Lung microvascular endothelial cell (primary cell): ENCODE measurements at regions not wholly inside any gene's neighbourhood (a gene's known extent, or its start where the extent isn't known, plus 50 kb on each side); places are given as distances from the start of the nearest gene placed in this dataset.

ENCODE experiments used
- DNase-seq, 2 donors: peaks; one replicate each; pipeline versions ENCODE4 v3.0.0 to v3.0.0-alpha.2; 2010; ENCODE audit warnings: low read depth in 2 of 2

DNA sequence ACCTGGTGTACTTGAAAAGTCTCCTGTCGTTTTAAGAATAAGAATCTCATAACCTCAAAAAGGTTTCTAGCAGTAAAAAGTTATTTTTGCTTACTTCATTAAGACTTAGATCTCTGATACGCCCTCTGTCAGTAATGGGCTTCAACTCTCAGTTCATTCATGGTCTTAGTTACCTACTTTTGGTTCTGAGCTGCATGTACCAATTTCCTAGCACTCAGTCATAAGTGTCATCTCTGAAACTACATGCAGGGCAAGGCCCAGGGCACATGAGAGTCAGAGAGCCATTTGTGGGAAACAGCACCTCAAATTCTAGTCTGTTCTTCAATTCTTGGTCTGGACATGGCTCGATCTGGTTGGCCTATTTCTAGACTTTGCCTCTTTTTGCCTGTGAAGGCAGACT is 838.4 kb downstream of the FAM181B start:
- no peak for DNase-seq

DNA sequence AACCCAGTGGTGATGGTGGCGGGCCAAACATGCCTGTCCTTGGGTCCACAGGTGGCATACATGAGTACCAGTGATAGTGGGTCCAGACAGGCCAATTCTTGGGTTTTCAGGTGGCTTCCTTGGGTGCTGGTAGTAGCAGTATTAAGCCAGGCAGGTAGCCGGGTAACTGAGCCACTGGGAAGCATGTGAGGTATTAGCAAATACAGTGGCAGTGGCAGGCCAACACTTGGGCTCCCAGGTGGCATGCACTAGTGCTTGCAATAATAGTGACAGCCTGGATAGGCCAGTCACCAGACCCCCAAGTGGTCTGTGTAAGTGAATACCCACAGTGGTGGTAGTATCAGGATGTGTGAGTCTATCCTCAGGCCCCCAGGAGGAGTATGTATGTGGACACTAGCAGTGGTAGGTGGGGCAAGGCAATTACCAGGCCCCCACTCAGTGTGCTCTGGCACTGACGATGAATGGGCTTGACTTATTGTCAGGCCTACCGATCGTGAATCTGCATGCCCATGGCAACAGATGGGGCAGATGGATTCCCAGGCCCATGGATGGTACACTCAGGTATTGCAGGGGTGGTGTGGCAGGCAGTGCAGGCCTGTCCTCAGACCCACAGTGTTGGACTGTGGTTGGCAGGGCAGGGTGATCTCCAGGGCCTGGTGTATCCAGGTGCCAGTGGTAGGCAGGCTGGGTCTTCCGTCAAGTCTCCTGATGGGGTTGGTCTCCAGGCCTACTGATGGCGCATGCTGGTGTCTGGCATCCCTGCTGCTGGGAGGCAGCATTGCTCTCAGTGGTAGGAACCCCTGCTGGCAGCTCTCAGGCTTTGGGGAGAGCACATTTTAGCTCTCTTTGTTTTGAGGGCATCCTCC is 840.7 kb downstream of the FAM181B start:
- no peak for DNase-seq

DNA sequence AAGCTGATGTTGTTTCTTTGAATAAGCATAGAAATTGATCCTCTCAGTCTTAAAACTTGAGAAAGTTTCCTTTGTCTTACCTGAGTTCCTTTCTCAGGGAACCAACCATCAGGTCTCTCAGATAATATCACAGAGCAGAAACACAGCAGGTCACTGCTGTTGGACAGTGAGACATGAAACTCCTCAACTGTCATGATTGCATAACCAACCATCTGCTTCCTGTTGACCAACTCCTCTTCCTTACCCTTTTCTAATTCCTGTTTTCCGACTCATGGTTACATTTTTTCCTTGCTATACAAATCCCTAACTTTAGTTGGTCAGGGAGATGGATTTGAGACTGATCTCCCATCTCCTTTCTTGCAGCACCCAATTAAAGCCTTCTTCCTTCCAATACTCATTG is 845.3 kb downstream of the FAM181B start:
- DNase-seq: no peak

DNA sequence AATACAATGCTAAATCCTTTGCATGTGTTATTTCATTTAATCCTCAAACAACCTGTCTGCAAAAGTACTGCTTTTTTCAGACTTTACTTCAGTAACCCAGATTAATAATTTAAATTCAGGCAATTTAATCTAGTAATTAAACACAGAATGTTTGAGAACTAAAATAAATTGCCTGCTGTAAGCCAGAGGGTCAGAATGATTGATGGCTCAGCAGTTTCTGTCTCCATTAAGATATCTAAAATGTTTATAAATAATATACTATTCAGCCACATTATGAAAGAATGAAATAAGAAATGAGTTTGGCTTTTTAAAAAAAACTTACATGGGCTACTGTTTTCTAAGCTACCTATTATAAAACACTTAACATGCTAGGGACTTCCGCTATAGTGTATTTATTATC is 846.0 kb downstream of the FAM181B start:
- DNase-seq: no peak

DNA sequence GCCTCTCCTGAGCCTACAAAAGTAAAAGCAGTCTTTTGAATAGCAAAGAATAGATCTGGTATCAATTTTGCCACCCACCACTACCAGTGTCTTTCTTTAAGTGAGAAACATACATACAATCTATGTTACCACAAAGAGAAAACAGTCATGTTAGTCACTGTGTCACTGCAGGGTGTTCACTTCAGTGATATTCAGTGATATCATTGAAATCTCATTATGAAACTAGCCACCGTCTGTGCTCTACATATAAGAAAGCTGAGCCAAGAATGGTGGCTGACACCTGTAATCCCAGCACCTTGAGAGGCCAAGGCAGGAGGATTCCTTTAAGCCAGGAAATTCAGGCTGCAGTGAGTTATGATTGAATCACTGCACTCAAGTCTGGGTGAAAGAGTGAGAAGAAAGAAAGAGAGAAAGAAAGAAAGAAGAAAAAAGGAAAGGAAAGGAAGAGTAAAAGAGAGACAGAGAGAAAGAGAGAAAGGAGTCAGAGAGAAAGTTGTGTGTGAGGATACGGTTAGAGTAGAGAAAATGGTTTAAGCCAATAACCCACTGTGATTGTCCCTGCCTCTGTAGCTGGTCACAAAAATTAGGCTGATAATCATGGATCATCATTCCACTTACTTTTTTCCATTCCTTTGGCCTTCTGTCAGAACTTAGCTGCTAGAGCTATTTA is 847.1 kb downstream of the FAM181B start:
- DNase-seq: no peak

DNA sequence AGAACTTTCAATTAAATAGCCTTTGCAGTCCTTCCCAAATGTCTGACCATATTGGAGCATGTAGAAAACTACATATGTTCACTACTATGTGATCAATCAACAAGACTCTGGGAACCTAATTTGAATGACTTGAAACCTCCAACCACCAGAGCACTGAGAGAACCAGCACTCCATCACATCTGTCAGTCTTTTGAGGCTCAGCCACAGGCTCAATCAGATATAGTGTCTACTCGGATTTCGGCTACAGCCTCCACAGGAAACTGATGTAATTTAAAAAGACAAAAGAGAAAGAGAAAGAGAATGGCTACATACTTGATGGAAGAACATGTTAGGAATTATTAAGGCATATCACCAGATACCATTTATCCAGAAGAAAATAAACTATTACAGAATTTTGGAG is 859.0 kb downstream of the FAM181B start:
- DNase-seq: no peak

DNA sequence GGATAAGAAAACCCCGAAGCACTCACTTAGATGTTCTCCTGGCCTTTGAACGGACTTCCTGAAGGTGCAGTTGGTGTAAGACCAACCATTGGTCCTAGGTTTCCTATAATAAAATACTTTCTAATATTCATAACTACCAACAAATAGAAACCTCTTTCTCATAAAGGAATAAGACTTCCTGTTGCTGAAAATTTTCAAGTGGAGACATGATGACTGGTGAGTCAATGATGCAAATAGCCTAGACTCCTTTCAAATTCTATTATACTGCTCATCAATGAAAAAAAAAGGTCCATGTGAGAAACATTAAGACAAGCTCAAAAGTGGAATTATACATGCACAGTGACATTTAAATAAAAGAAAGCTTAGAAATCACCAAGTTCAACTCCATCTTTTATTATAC is 862.8 kb downstream of the FAM181B start:
- DNase-seq: no peak

DNA sequence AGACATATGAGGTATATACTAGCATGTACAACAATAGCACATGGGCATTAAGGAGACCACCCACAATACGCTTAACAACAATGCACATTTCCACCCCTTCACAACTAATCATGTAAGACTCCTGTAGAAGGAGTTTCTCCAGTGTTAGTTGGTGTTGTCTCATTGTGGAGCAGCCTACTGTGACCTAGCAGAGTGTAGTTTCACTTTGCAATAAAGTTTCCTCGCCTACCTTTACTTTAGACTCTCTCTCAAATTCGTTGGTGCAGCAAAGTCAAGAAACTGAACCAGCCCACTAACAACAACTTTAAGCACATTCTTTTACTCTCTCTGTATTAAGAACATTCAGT is 863.6 kb downstream of the FAM181B start:
- DNase-seq: no peak

DNA sequence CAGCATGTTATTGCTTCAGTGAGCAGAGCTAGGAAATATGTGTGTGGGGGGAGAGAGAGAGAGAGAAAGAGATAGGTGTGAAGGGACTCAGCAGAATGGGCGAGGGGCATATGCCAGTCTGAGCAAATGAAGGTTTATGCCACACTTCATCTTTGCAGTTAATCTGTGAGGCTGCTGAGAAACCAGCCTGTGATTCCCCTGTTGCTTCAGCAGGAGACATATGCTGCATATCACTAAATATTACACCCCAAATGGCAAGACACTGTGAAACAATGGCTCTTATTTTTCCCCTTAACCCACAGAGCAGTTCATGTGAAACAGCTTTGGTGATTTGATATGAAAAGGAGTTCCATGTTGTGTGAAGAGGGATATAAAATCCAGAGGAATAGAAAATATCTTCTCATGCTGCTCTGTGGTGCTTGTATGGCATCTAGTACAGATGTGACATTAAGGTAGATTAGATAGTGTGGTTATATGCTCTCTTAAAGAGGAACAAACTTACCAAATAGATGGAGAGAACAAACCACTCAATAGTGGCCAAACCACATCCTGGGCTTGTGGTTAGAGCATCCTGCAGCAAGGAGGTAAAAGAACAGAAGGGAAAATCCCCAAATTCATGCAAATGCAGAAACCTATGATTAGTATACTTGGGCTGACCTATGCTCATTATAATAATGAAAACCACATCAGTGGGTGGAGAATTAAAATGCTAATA is 864.2 kb downstream of the FAM181B start:
- no peak for DNase-seq

DNA sequence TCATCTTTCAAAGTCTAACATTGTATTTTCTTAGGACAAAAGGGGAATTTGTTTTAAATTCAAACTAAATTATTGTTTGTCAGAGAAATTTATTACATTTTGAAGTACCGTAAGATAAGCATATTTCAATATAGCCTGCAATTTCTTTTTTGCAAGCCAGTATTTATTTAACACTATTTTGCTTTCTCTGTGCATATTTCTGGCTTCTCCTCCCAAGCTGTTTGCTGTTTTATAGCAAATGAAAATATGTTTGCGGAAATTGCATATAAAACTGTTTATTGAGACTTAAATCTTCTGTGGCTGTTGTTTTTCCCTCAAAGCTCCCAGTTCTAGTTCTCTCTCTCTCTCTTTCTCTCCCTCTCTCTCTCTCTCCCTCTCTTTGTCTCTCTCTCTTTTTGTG is 866.8 kb downstream of the FAM181B start:
- no peak for DNase-seq

DNA sequence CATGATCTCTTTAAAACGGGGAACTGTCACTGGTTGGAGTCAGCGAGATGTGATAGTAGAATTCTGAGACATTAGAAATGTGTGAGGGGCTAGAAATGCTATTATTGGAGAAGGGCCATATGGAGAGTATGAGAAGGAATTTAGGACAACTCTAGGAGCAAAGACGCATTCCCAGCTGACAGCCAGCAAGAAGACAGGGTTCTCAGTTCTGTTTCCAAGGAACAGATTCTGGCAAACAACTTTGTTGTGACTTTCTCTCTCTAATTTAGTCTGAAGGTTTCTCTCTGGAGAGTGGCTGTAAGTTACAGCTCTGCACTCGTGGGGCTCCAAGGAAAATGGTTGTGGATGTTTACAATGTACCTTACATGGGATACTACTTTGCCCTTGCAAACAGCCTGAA is 876.3 kb downstream of the FAM181B start:
- DNase-seq: no peak

DNA sequence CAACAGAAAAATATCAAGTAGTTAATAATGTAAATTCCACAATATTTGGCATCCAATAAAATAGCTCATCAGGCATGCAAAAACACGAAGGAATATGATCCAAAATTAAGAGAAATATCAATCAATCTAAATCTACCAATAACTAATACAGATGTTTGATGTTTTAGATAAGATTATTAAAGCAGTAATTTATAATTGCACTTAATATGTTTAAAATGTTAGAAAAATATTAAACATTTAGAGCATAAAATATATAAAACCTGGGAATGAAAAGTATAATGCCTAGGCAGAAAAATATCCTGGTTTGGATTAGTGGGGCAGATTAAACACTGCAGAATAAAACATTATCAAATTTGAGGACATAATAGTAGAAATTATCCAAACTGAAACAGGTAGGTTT is 879.9 kb downstream of the FAM181B start:
- no peak for DNase-seq

DNA sequence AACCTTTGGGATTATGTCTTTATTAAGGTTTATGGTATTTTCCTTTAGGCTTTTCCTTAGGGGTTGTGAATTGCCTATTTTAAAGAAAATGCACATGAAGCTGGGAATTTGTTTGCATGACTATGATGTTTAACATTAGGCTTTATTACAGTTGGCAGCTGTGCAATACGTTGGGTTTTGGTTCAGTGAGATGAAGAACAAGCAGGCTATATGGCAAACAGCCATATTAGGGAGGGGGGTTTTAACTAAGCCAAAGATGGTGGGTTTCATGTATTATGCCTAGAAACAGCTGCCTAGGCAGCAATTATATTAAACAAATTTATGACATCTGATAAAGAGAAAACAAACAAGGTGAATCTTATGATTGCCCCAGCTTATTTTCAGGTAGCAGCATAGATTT is 880.8 kb downstream of the FAM181B start:
- DNase-seq: no peak

DNA sequence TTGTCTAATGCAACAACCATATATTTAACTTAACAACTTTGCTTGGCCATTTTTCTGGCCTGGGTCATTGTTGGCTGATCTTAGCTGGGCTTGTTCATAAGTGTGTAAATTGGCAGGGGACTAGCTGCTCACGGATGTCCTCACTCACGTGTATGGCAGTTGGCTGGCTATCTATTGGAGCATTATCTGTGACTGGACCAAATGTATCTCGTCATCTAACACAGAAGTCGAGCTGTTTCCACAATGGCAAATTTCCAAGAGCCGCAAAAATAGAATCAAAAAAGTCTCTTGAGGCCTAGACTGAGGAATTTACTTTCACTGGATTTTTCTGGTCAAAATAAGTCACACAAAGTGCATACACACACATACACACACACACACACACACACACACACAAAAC is 893.3 kb downstream of the FAM181B start:
- DNase-seq: no peak

DNA sequence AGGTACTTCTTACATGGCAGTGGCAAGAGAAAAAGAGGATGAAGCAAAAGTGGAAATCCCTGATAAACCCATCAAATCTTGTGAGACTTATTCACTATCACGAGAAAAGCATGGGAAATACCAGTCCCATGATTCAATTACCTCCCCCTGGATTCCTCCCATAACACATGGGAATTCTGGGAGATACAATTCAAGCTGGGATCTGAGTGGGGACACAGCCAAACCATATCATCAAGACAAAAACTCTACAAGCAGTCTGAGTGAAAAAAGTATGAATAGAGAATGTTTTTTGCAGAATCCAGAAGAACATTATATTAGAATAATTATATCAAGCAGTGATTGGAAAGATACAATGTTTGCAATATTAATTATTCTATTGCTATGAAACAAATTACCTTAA is 893.7 kb downstream of the FAM181B start:
- DNase-seq: no peak

DNA sequence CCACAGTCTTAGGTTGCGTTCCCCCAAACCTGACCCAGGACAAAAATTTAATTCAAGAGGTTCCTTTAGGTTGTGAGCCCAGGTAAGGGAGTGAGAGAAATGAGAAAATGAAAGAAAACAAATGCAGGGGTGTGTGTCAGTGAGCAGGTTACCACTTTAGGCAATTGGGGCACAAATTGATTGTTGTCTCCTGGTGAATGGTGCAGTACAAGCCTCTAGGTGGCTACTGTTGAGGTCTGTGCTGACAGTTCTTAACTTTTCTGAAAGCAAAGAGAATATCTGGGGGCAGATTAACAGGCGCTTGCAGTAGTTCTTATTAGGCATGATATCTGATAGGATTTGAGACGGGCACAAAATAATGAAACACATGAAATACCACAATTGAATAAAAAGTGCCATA is 894.6 kb downstream of the FAM181B start:
- no peak for DNase-seq

DNA sequence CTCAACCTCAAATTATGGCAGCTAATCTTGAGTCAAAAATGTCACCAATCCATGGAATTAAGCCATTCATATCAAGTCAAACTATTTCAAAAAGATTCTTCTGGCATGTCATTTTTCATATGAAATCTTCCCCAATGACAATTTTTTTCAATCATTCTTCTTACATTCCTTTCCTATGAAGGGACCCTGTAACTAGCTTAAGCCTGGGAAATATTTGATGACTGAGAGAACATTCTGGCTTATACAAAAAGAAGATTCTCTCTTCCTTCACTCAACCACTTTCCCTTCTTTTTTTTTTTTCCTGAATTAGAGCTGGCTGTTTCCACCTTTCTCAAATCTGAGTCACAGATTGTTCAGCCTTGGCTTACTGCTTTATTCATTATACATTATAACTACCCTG is 903.7 kb downstream of the FAM181B start:
- no peak for DNase-seq

DNA sequence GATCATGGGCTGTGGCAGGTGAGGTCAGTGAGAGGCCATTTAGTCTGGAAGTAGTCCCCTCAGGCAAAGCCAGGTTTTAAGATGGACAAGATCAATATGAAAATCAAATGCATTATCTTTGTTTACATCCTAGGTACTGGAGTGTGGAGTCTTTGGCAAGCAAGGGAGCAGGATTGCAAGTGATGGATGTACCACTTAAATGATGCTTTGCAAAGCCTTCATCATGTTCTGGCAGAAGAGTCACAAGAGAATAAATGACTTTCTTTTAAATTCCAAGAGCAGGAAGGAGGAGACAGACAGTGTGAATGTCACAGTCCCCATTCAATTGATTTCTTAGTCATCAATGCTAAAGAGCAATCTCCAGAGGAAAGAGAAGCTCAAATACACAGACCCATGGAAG is 908.3 kb downstream of the FAM181B start:
- no peak for DNase-seq

DNA sequence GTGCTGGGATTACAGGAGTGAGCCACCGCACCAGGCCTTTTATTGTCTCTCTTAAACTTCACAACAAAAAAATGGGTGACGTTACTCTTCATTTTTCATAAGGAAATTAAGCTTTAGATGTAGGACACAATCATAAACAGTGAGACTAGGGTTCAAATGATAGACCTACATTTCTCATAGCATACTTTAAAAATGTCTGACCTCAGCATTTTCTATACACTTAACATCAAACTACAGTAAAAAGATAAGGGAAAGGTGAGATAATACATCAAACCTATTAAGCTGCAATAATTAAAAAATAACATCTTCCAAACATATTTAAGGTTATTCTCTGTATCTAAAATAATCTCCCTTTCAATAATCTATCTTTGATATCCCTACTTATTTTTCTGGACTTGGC is 914.2 kb downstream of the FAM181B start:
- DNase-seq: no peak

DNA sequence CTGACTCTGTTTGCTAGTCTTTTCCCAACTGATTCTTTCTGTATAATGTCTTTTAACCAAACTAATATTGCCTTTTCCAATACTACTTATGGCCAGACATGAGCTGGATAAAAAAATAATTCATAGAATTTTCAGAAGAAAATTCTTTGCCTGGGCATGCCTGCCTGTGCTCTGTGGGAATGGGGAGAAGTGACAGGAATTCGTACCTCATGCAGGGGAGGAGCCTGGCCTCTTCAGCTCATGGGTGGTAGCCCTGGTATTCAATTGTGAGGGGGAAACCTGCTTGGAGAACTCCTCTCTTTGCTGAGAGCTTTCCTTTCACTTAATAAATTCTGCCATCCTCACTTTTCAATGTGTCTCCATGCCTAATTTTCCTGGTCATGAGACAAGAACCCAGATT is 928.8 kb downstream of the FAM181B start:
- no peak for DNase-seq

DNA sequence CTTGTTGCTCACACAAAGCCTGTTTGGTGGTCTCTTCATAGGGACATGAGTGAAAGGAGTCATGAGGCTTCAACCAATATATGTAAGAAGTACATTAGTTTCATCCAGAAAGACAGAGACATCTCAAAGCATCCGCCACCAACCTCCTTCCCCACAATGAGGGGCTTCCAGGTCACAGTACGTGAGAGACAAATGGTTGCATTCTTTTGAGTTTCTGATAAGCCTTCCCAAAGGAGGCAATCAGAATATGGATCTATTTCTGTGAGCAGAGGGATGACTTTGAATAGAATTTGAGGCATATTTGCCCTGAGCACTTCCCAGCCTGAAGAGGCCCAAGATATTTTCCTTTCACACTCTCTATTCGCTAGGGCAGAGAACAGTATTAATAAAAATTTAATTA is 931.1 kb downstream of the FAM181B start:
- no peak for DNase-seq

DNA sequence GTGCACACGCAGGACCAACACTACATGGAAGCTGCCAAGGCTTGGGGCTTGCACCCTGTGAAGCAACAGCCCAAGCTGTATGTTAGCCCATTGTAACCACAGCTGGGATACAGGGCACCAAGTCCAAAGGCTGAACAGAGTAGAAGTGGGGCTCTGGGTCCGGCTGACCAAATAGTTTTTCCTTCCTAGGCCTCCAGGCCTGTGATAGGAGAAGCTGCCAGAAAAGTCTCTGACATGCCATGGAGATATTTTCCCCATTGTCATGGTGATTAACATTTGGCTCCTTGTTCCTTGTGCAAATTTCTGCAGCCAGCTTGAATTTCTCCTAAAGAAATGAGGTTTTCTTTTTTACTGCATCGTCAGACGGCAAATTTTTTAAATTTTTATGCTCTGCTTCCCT is 941.2 kb downstream of the FAM181B start:
- DNase-seq: no peak

DNA sequence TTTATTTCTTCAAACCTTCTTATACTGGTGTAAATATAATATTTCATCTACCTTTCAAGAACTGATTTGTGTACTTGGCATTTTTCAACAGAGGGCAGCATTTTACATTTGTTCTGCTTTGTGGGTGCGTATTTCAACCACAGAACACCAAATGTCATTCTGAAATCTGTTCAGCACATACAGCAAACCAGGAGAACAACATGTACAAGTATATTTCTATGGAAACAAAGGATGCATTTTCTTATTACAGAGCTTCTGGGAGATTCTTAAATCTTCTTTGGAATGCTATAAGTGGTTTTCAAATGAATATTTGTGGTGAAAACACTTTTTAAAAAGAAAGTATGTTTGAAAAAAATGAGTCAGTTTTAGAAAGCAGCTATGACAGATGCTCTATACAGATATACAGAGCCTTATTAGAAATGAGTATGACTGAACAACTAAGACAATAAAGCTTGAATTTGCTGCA is 946.0 kb downstream of the FAM181B start:
- no peak for DNase-seq
